ENCODE measurements at regions not wholly inside any gene's neighbourhood (a gene's known extent, or its start where the extent isn't known, plus 50 kb on each side); places are given as distances from the start of the nearest gene placed in this dataset.

DNA sequence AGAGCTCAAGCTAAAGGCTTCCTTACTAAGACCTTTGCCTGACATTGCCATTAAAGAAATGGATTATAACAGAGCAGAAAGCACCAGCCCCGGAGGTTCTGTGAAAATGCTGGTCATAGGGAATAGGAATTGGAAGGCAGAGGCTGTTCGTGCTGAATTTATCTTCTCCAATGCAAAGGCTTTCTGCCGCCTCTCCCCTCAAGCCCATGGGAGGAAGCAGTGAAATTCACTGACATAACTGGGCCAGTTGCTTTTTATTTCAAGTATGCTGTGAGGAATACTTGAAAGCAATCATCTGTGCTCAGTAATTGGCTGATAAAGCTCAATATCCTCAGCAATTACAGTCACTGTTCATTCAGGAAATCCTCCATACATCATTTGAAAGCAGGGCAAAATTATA is 85.4 kb upstream of the LINC00305 start:
- no peaks in the 10 kb centered on the region for H3K4me1 ChIP-seq
- DNase-seq (ENCODE audit: low spot score in 2 of 2), result no peak
- H3K9me3 ChIP-seq, result no peaks in the 10 kb centered on the region
- H3K27ac ChIP-seq, result no peak overlapping the region
- no peak overlapping the region for H3K4me3 ChIP-seq
- no peaks in the 10 kb centered on the region for H3K36me3 ChIP-seq
- no peak for TF ChIP-seq CTCF (IDR thresholded peaks at IDR 0.05)
- no peaks in the 10 kb centered on the region for H3K27me3 ChIP-seq
- intact Hi-C loops (cut with DNase I), result no loop called here

DNA sequence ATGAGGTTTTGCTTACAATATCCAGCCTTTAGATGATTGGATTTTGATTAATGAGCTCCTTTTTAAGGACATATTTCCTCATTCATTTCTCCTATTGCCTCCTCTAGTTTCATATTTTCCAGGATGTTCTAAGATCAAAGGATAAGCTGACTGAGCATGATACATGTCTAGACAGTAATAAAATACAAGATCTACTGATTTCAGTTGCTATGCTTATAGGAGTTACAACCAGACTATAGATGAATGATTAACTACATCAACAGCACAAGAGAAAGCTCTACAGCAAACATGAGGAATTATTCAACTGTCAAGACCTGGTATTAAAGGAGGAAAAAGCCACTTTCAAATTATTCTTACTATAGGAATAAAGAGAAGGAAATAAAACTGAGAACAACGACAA is 85.0 kb upstream of the LINC00305 start:
- Histone ChIP-seq H3K4me3 (no peak overlapping the region), H3K27me3 (no peaks in the 10 kb centered on the region), H3K9me3 (no peaks in the 10 kb centered on the region), H3K36me3 (no peaks in the 10 kb centered on the region), H3K4me1 (no peaks in the 10 kb centered on the region), H3K27ac (no peak overlapping the region)
- intact Hi-C loops (cut with DNase I), result no loop called here
- TF ChIP-seq CTCF (IDR thresholded peaks at IDR 0.05), result no peak
- DNase-seq (ENCODE audit: low spot score in 2 of 2), result no peak

- no peak for DNase-seq (ENCODE audit: low spot score in 2 of 2)
- Histone ChIP-seq H3K4me1 (no peaks in the 10 kb centered on the region), H3K27me3 (no peaks in the 10 kb centered on the region), H3K4me3 (no peak overlapping the region), H3K36me3 (no peaks in the 10 kb centered on the region), H3K9me3 (no peaks in the 10 kb centered on the region), H3K27ac (no peak overlapping the region)
- intact Hi-C loops (cut with DNase I), result no loop called here
- TF ChIP-seq CTCF (IDR thresholded peaks at IDR 0.05), result no peak
Observed at GRCh38 chr18:64220941-64221340, 72.1 kb upstream of the LINC00305 start.

- intact Hi-C loops (cut with DNase I), result no loop called here
- Histone ChIP-seq H3K4me1 (no peaks in the 10 kb centered on the region), H3K27me3 (no peaks in the 10 kb centered on the region), H3K9me3 (no peaks in the 10 kb centered on the region), H3K4me3 (no peak overlapping the region), H3K27ac (no peak overlapping the region), H3K36me3 (no peaks in the 10 kb centered on the region)
- TF ChIP-seq CTCF (IDR thresholded peaks at IDR 0.05), result no peak
- no peak for DNase-seq (ENCODE audit: low spot score in 2 of 2)
Observed at GRCh38 chr18:64219517-64219916, 70.6 kb upstream of the LINC00305 start.

- intact Hi-C loops (cut with DNase I), result no loop called here
- DNase-seq (ENCODE audit: low spot score in 2 of 2), result no peak
- Histone ChIP-seq H3K27ac (no peak overlapping the region), H3K4me3 (no peak overlapping the region), H3K9me3 (no peaks in the 10 kb centered on the region), H3K4me1 (no peaks in the 10 kb centered on the region), H3K36me3 (no peaks in the 10 kb centered on the region), H3K27me3 (no peaks in the 10 kb centered on the region)
- no peak for TF ChIP-seq CTCF (IDR thresholded peaks at IDR 0.05)
Observed at GRCh38 chr18:64210401-64210949, 61.6 kb upstream of the LINC00305 start.

DNA sequence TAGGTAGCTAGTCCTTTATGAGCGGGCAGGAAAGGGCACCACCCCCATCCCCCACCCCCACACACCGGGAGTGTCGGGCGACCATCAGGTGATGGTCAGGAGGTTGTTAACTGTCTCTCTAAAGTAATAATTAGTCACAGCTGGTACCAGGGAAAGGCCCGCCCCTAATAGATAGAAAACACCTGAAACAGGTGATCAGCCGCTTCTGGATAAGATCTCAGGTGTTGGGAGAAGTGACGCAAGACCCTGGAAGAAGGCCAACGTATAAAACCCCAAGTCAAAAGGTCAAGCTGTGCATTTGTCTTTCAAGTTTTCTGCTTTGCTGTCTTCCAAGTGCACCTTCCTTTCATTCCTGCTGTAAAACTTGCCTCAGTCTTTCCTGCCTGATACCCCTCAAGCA is 59.6 kb upstream of the LINC00305 start:
- Histone ChIP-seq H3K27ac (no peak overlapping the region), H3K27me3 (no peaks in the 10 kb centered on the region), H3K9me3 (no peaks in the 10 kb centered on the region), H3K4me1 (no peaks in the 10 kb centered on the region), H3K4me3 (no peak overlapping the region), H3K36me3 (no peaks in the 10 kb centered on the region)
- TF ChIP-seq CTCF (IDR thresholded peaks at IDR 0.05), result no peak
- intact Hi-C loops (cut with DNase I), result no loop called here
- DNase-seq (ENCODE audit: low spot score in 2 of 2), result no peak
